ENCODE measurements at regions not wholly inside any gene's neighbourhood (a gene's known extent, or its start where the extent isn't known, plus 50 kb on each side); places are given as distances from the start of the nearest gene placed in this dataset.

- TF ChIP-seq, protein P1, sequence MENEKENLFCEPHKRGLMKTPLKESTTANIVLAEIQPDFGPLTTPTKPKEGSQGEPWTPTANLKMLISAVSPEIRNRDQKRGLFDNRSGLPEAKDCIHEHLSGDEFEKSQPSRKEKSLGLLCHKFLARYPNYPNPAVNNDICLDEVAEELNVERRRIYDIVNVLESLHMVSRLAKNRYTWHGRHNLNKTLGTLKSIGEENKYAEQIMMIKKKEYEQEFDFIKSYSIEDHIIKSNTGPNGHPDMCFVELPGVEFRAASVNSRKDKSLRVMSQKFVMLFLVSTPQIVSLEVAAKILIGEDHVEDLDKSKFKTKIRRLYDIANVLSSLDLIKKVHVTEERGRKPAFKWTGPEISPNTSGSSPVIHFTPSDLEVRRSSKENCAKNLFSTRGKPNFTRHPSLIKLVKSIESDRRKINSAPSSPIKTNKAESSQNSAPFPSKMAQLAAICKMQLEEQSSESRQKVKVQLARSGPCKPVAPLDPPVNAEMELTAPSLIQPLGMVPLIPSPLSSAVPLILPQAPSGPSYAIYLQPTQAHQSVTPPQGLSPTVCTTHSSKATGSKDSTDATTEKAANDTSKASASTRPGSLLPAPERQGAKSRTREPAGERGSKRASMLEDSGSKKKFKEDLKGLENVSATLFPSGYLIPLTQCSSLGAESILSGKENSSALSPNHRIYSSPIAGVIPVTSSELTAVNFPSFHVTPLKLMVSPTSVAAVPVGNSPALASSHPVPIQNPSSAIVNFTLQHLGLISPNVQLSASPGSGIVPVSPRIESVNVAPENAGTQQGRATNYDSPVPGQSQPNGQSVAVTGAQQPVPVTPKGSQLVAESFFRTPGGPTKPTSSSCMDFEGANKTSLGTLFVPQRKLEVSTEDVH (IDR thresholded peaks at IDR 0.05; ENCODE audit: low read depth, partially characterized antibody), result no peak
- TF ChIP-seq NR2F1 (conservative IDR thresholded peaks at IDR 0.05), result no peak
- no peak for TF ChIP-seq TCF7 (IDR thresholded peaks at IDR 0.05; ENCODE audit: borderline replicate concordance)
- no peak for TF ChIP-seq HDGF (IDR thresholded peaks at IDR 0.05)
- TF ChIP-seq, protein P2, sequence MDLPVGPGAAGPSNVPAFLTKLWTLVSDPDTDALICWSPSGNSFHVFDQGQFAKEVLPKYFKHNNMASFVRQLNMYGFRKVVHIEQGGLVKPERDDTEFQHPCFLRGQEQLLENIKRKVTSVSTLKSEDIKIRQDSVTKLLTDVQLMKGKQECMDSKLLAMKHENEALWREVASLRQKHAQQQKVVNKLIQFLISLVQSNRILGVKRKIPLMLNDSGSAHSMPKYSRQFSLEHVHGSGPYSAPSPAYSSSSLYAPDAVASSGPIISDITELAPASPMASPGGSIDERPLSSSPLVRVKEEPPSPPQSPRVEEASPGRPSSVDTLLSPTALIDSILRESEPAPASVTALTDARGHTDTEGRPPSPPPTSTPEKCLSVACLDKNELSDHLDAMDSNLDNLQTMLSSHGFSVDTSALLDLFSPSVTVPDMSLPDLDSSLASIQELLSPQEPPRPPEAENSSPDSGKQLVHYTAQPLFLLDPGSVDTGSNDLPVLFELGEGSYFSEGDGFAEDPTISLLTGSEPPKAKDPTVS (IDR thresholded peaks at IDR 0.05; ENCODE audit: low read depth, low read length), result no peak
- TF ChIP-seq FOXM1 (IDR thresholded peaks at IDR 0.05; ENCODE audit: low read depth, low read length), result no peak
- TF ChIP-seq ZNF24 (IDR thresholded peaks at IDR 0.05), result no peak
- TF ChIP-seq, protein P3, sequence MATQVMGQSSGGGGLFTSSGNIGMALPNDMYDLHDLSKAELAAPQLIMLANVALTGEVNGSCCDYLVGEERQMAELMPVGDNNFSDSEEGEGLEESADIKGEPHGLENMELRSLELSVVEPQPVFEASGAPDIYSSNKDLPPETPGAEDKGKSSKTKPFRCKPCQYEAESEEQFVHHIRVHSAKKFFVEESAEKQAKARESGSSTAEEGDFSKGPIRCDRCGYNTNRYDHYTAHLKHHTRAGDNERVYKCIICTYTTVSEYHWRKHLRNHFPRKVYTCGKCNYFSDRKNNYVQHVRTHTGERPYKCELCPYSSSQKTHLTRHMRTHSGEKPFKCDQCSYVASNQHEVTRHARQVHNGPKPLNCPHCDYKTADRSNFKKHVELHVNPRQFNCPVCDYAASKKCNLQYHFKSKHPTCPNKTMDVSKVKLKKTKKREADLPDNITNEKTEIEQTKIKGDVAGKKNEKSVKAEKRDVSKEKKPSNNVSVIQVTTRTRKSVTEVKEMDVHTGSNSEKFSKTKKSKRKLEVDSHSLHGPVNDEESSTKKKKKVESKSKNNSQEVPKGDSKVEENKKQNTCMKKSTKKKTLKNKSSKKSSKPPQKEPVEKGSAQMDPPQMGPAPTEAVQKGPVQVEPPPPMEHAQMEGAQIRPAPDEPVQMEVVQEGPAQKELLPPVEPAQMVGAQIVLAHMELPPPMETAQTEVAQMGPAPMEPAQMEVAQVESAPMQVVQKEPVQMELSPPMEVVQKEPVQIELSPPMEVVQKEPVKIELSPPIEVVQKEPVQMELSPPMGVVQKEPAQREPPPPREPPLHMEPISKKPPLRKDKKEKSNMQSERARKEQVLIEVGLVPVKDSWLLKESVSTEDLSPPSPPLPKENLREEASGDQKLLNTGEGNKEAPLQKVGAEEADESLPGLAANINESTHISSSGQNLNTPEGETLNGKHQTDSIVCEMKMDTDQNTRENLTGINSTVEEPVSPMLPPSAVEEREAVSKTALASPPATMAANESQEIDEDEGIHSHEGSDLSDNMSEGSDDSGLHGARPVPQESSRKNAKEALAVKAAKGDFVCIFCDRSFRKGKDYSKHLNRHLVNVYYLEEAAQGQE (IDR thresholded peaks at IDR 0.05; ENCODE audit: low read depth, low read length), result no peak
- no peak for TF ChIP-seq SRF (IDR thresholded peaks at IDR 0.05; ENCODE audit: low read depth in 2 of 2, low read length in 2 of 2)
- TF ChIP-seq POLR2AphosphoS5 (IDR thresholded peaks at IDR 0.05; ENCODE audit: low read length), result no peak
Observed at GRCh38 chr2:83665154-83665553, 793.9 kb downstream of the SUCLG1 start (continued).
